HG03520 (cell line): ENCODE measurements at regions not wholly inside any gene's neighbourhood (a gene's known extent, or its start where the extent isn't known, plus 50 kb on each side); places are given as distances from the start of the nearest gene placed in this dataset.
A peak's percentile ranks its signal among the peaks of the same experiment; 100 is the strongest.

ENCODE experiments used
- ATAC-seq: cut with Tn5 transposase; IDR thresholded peaks from one replicate; pipeline ENCODE4 v1.9.1; 2021; ENCODE audit warnings: mild to moderate bottlenecking, moderate library complexity; ENCODE audit not compliant: unreplicated experiment

DNA sequence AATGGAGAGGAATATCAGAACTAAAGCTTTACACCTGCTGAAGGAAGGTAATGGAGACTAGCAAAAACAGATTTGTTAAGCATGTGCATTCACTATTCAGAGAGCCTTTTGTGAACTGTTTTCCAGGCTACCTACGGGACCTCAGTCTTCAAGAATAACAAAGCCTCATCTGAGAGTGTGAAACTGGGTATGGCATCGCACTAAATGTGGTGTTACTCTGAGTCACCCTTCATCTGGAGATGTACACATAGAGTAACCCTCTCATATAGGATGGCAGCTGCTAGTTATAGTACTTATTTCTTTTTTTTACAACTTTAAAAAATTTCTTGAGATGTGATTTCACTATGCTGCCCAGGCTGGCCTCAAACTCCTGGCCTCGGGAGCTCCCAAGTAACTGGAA is 306.8 kb downstream of the ZNF608 start:
- no peak for ATAC-seq

DNA sequence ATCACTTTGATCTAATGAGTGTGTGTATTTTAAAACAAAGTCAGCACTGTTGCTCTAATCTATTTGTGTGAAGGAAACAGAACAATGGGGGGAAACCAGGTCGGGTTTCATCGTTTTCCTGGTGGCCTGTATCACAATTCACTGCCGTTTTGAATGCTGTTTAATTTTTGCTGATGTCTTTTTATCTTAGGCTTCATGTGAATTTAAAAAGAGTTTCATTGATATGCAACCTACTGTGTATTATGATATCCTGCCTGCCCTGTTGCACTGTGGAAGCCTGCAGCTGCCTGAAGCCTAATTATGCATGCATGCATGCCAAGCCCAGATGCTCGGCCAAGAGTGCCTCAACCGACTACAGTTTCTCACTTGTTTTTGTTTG is 307.5 kb downstream of the ZNF608 start:
- ATAC-seq = no peak

GRCh38 chr5:124438026-124438902 is 308.2 kb downstream of the ZNF608 start:
- no peak for ATAC-seq

DNA sequence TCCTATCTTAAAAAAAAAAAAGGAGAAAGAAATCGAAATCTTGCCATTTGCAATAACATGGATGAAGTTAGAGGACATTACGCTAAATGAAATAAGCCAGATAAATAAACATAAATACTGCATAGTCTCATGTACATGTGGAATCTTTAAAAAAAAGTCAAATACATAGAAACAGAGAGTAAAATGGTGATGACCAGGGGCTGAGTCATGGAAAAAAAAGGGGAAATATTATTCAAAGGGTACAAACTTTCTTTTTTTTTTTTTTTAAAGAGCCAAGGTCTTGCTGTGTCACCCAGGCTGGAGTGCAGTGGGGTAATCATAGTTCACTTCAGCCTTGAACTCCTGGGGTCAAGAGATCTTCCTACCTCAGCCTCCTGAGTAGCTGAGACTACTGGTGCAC is 310.1 kb downstream of the ZNF608 start:
- no peak for ATAC-seq

GRCh38 chr5:124433170-124433569 is 313.3 kb downstream of the ZNF608 start:
- no peak for ATAC-seq

GRCh38 chr5:124421584-124421983 is 324.9 kb downstream of the ZNF608 start:
- no peak for ATAC-seq

DNA sequence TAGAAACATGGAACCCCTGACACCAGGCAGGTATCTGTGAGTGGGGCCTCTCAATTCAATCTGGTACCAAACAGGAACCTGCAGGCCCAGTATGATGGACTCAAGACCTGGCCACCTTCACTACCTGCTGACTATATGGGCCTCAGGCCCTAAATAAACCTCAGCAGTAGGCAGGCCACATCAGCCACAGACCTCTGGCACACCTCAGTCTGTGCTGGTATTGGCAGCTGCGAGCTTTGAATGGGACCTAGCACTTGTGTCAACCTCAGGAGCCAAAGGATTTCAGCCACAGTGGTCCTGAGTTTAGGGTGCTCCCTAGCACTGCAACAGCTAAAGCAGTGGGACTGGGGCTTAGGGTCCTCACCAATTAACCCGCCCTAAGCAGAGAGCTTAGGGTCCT is 325.5 kb downstream of the ZNF608 start:
- ATAC-seq = no peak

DNA sequence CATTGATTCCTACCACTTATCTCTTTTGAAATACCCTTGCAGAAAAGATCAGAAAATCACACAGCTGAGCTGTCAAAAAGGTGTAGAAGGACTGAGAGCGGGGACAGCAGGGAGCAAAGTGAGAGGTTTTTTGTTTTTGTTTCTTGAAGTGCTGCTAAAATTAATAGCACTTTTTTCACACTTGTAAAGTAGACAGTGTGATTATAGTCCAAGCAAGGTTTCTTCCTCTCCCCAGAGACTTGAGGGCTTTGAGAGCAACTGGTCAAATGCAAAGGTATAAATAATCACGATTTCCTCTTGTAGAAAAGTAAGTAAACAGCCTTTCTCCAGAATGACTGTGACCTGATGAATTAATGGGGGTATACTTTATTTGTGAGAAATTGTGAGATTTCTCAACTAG is 326.9 kb downstream of the ZNF608 start:
- no peak for ATAC-seq

DNA sequence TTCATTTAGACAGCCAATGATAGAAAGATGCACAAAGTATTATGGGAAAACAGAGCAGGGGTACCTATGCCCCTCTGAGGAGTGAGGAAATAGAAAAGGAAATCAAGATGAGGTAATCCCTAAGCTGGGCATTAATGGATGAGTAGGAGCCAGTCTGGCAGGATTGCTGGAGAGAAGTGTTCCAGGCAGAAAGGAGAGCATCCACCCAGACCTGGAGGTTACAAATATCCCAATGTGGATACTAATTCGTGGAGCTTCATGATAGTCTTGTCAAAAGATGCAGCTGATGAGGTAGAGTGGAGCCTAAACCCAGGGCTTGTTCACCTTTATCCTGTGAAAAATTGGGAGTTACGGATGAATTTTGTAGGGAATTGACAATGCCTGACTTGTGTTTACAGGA is 328.0 kb downstream of the ZNF608 start:
- no peak for ATAC-seq

DNA sequence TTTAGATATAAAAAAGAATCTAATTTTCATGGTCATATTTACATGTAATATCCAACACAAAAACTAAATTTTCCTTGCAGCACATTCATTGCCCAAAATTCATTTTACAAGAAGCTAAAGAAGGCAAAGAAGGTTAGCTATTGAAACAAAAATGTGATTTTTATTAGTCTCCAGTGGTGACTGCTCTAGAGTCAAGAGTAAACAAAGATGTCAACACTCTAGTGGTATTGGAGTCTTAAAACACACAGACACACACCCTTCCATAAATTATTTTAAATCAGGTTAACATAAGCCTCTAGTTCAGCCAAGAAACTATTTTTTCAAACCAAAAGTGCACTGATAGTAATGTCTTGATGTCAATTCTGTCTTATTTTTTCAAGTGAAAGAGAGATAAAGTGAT is 329.2 kb downstream of the ZNF608 start:
- ATAC-seq = no peak

DNA sequence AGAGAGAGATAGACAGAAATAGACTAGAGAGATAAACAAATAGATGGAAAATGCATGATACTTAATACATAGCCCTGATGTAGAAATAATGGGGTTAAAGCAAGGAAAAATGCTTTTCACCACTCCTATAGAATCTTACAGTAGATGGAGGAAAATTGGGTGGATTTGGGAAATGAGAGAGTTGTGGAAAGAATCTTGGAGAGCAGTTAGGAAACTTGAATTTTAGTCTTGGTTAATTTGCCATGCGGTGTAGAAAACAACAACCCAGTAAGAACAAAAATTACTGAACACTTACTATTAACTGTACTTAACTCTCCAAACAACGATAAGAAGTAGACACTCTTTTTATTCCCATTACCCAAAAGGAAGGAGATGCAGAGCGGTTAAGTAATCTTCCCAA is 329.8 kb downstream of the ZNF608 start:
- ATAC-seq = no peak

DNA sequence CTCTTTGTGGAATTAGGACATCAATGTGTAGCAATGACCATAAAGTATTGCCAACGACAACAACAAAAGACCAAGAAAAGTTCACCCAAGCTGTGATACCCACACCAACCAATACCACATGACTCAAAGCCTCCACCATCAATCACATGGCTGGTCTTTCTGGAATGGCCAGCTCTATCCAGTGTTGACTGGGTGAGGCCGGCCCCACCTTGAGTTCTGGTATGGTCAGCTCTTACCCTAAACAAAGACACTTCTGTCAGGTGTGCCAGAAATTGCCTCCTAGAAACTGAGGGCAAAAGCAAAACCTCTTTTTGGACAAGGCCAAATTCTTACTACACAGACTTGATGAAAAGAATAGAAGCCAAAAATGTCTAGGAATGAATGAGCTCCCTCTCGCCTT is 331.5 kb downstream of the ZNF608 start:
- ATAC-seq = no peak

DNA sequence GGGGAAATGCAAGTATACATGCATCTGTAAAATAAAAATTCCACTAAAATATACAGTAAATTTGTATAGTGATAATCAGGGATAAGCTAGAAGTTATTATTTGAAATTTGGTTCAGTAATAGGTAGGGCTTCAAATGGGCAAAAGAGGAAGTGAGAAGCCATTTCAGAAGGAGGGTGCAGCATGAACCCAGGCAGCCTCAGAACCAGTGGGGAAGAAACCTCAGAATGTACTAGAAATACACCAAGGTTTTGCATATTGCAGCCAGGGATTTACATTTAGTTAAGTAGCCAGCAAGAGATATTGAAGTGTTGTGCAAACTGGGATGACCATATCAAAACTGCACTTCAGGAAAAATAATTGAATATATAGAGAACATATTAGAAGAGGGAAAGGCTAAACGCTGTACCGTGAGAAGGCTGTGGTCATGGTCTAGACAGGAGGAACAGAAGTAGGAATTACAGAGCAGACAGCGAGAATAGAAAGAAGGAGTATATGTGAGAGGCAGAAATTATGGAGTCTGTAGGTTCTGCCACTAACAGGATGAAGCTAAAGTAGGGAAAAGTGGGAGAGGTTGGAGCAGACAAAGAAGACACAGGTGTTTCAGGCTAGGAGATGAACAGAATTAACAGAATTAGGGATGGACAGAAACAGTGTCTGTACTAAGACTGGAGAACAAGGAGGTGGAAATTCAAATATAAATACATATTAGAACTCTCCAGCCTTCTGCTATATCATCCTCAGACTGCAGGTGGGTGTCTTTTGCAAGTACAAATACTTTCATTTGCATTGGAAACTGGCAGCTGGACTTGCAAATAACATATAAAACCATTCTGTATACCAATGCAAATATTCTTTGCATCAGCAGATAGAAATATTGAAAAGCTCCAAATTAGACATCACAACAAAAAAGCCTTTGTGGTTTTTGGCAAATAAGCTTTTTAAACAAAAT is 335.6 kb downstream of the ZNF608 start:
- ATAC-seq = peak; percentile 97

DNA sequence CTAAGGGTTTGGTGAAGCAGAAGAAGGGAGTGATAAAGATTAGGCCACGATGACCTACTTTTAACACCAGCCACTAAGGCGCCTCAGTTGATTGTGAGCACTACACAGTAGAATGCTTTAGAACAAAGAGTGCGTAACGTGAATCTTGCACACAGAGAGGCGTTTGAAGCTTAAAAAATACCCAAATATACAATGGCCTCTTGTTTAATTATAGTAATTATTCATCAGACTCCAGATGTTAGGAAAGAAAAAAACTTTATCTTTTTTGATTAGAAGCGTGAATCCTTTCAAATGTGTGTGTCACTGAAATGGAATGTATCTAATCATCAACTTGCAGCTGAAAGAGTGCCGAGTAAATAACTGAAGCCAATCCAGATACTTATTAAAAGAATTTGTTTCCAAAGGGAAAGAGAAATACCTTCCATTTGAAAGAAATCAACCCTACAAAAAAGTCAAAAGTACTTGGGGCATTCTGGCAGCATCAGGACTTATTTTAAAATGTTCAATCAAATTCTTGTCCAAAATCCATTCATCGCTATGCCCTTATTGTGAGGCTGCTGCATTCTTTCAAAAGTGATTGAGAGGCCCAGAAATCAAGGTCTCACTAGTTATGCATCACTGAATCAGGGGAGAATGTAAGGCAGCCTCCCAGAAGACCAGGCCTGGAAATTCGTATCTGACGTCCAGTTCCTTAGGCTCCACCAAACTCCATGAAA is 337.5 kb downstream of the ZNF608 start:
- no peak for ATAC-seq

- no peak for ATAC-seq
These were observed 341.6 kb downstream of the ZNF608 start for GRCh38 chr5:124404796-124405195.

- ATAC-seq = no peak
These were observed 343.2 kb downstream of the ZNF608 start for GRCh38 chr5:124403281-124403680.

DNA sequence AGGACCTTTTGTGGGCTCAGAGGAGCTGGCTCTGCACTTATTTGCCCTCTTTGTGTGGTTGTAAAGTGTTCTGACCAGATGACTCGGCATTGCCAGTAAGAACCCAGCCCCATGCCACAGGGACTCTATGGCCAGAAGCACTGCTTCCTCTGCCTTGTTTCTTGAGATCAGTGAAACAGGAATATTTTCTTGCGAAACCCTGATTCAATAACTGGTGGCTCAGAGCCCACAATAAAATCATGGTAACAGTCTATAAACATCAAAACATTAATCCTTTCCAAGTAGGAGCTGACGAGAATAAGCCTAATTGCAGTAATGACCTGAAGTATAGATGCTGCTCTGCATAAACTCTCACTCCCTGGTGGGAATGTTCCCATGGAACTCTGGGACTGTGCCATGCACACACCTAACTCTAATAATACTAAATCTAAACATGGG is 344.3 kb downstream of the ZNF608 start:
- ATAC-seq = no peak

GRCh38 chr5:124401476-124402143 is 344.8 kb downstream of the ZNF608 start:
- ATAC-seq = no peak

GRCh38 chr5:124399426-124399961 is 346.9 kb downstream of the ZNF608 start:
- ATAC-seq = no peak

- ATAC-seq = no peak
These were observed 348.0 kb downstream of the ZNF608 start for GRCh38 chr5:124398460-124398859.
